Keratinocyte (primary cell): ENCODE measurements at regions not wholly inside any gene's neighbourhood (a gene's known extent, or its start where the extent isn't known, plus 50 kb on each side); places are given as distances from the start of the nearest gene placed in this dataset.

Experiments used
- DNase-seq: peaks from one replicate; pipeline ENCODE4 v3.0.0-alpha.2; 2011; ENCODE audit warnings: low read depth, missing footprints, low spot score
- FAIRE-seq: peaks from 2 replicates; lab custom pipeline; 2011; peaks lifted over from hg19 to GRCh38; lab: Jason Lieb, UNC
- H2AFZ ChIP-seq: 2 replicates; pipeline ENCODE4 v1.6.0; 2012; ENCODE audit warnings: low read length, control low read depth, inconsistent platforms; ENCODE audit not compliant: control insufficient read depth
- H3K27ac ChIP-seq: 2 replicates; pipeline ENCODE4 v1.5.1; 2011; ENCODE audit warnings: low read length; ENCODE audit not compliant: control insufficient read depth, insufficient read depth
- H3K27me3 ChIP-seq: 3 replicates; pipeline ENCODE4 v1.6.0; 2011; ENCODE audit warnings: low read length; ENCODE audit not compliant: control insufficient read depth, insufficient read depth; ENCODE audit errors: extremely low read depth
- H3K36me3 ChIP-seq, 2 experiments: 2 replicates in 1 of 2; 3 replicates in 1 of 2; pipeline ENCODE4 v1.5.1; 2011; ENCODE audit warnings: low read length in 2 of 2, mild to moderate bottlenecking in 1 of 2; ENCODE audit not compliant: control insufficient read depth in 2 of 2, insufficient read depth in 2 of 2; ENCODE audit errors: extremely low read depth in 1 of 2
- H3K4me1 ChIP-seq: 3 replicates; pipeline ENCODE4 v1.5.1; 2011; ENCODE audit warnings: low read length; ENCODE audit not compliant: control insufficient read depth, insufficient read depth; ENCODE audit errors: extremely low read depth
- H3K4me2 ChIP-seq: 3 replicates; pipeline ENCODE4 v1.6.0; 2011; ENCODE audit warnings: low read depth, low read length; ENCODE audit not compliant: control insufficient read depth, insufficient read depth; ENCODE audit errors: extremely low read depth
- H3K4me3 ChIP-seq, 3 experiments: fragments of 200-600 bp in 1 of 3; sonication (generic) in 1 of 3; 2 replicates in 2 of 3; 3 replicates in 1 of 3; pipeline ENCODE4 v1.5.1; 2011 to 2016; ENCODE audit warnings: low read length in 3 of 3, mild to moderate bottlenecking in 3 of 3, control low read depth in 2 of 3, inconsistent platforms in 1 of 3, low read depth in 1 of 3, mixed read lengths in 1 of 3, mixed run types in 1 of 3, moderate library complexity in 1 of 3; ENCODE audit not compliant: control insufficient read depth in 2 of 3, insufficient read depth in 2 of 3; ENCODE audit errors: extremely low read depth in 1 of 3
- H3K79me2 ChIP-seq: 2 replicates; pipeline ENCODE4 v1.6.0; 2012; ENCODE audit warnings: low read length; ENCODE audit not compliant: control insufficient read depth, insufficient read depth
- H3K9ac ChIP-seq: 3 replicates; pipeline ENCODE4 v1.6.0; 2011; ENCODE audit warnings: low read length; ENCODE audit not compliant: control insufficient read depth, insufficient read depth; ENCODE audit errors: extremely low read depth
- H3K9me1 ChIP-seq: 3 replicates; pipeline ENCODE4 v1.6.0; 2011; ENCODE audit warnings: low read length; ENCODE audit not compliant: control insufficient read depth, insufficient read depth; ENCODE audit errors: extremely low read depth
- H3K9me3 ChIP-seq: 2 replicates; pipeline ENCODE4 v1.5.1; 2012; ENCODE audit warnings: low read depth, low read length; ENCODE audit not compliant: control insufficient read depth
- H4K20me1 ChIP-seq: 3 replicates; pipeline ENCODE4 v1.6.0; 2011; ENCODE audit warnings: low read length; ENCODE audit not compliant: control insufficient read depth, insufficient read depth; ENCODE audit errors: extremely low read depth
- EZH2 ChIP-seq: IDR thresholded peaks from one replicate; pipeline ENCODE4 v1.6.1; 2012; ENCODE audit warnings: inconsistent platforms, mild to moderate bottlenecking, low read length, moderate library complexity
- dilution Hi-C: fragments of 300-500 bp; cut with MboI; formaldehyde crosslinking; loops from one replicate; pipeline ENCODE4 v1.7.0; 2020; ENCODE audit warnings: low sequenced_read_pairs; ENCODE audit not compliant: extremely low pct_ligation_motif_present
- TF ChIP-seq, protein P1 (sequence below), 3 experiments: IDR thresholded peaks in 1 of 3; conservative IDR thresholded peaks in 1 of 3; optimal IDR thresholded peaks in 1 of 3; 2 replicates in 2 of 3; 3 replicates in 1 of 3; pipeline versions ENCODE3 to v1.5.1; 2011; ENCODE audit warnings: low read length in 3 of 3, mild to moderate bottlenecking in 3 of 3, moderate library complexity in 2 of 3, control low read depth in 1 of 3, inconsistent platforms in 1 of 3; ENCODE audit not compliant: insufficient read depth in 2 of 3; ENCODE audit errors: extremely low read depth in 1 of 3

DNA sequence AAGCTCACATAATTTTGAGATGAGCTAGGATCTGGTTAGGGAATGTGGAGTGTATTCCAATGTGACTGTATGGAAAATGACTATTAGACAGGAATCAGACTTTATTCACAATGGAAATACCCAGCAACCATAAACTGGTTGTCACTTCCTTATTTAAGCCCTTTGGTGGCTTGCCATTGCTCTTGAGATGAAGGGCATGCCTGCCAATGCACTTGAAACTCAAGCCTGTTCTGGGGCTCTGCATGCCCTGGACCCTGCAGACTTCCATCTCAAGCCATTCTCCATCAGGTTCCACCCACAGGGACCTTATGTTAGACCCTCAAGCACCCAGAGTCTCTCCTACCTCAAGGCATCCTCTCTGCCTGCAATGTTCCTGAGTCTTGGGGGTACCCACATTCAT lies 145.5 kb downstream of the MPP7 start:
- H2AFZ ChIP-seq = no peak overlapping the region
- TF ChIP-seq EZH2 = no peak
- TF ChIP-seq, protein P1, sequence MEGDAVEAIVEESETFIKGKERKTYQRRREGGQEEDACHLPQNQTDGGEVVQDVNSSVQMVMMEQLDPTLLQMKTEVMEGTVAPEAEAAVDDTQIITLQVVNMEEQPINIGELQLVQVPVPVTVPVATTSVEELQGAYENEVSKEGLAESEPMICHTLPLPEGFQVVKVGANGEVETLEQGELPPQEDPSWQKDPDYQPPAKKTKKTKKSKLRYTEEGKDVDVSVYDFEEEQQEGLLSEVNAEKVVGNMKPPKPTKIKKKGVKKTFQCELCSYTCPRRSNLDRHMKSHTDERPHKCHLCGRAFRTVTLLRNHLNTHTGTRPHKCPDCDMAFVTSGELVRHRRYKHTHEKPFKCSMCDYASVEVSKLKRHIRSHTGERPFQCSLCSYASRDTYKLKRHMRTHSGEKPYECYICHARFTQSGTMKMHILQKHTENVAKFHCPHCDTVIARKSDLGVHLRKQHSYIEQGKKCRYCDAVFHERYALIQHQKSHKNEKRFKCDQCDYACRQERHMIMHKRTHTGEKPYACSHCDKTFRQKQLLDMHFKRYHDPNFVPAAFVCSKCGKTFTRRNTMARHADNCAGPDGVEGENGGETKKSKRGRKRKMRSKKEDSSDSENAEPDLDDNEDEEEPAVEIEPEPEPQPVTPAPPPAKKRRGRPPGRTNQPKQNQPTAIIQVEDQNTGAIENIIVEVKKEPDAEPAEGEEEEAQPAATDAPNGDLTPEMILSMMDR (optimal IDR thresholded peaks at IDR 0.05 in 1 of 3, IDR thresholded peaks at IDR 0.05 in 1 of 3, conservative IDR thresholded peaks at IDR 0.05 in 1 of 3; ENCODE audit: extremely low read depth in 1 of 3, insufficient read depth in 2 of 3, low read length in 3 of 3) = no peak
- no peak overlapping the region for H3K27ac ChIP-seq
- H3K9ac ChIP-seq = no peak overlapping the region
- H3K4me1 ChIP-seq = no peaks in the 10 kb centered on the region
- no peak overlapping the region for H3K4me3 ChIP-seq
- H3K9me1 ChIP-seq = no peaks in the 10 kb centered on the region
- DNase-seq (no peak), FAIRE-seq (no peak)
- no peak overlapping the region for H3K4me2 ChIP-seq
- H3K79me2 ChIP-seq = no peaks in the 10 kb centered on the region
- no peaks in the 10 kb centered on the region for H3K36me3 ChIP-seq
- dilution Hi-C loops = no loop called here
- no peaks in the 10 kb centered on the region for H3K9me3 ChIP-seq
- no peaks in the 10 kb centered on the region for H4K20me1 ChIP-seq
- no peaks in the 10 kb centered on the region for H3K27me3 ChIP-seq

DNA sequence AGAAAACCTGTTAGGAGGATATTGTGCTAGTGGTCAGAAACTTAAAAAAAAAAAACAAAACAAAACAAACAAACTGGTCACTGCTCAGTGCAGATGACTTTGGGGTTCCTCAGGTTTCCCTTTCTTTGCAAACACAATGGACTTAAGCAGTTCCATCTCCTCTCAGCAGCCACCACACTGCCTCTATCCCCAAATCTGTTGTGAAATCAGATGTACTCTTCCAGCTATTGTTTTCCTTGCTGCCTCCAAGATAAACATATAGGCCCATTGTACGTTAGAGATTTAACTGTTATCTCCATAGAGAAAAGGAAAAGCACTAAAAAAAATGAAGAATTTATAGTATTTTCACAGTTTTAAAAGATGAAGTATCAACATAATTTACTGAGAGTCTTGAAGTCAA lies 147.1 kb downstream of the MPP7 start:
- dilution Hi-C loops = no loop called here
- no peaks in the 10 kb centered on the region for H3K9me1 ChIP-seq
- no peaks in the 10 kb centered on the region for H4K20me1 ChIP-seq
- no peak overlapping the region for H3K4me2 ChIP-seq
- H2AFZ ChIP-seq = no peak overlapping the region
- no peaks in the 10 kb centered on the region for H3K4me1 ChIP-seq
- no peak overlapping the region for H3K27ac ChIP-seq
- no peaks in the 10 kb centered on the region for H3K36me3 ChIP-seq
- no peaks in the 10 kb centered on the region for H3K79me2 ChIP-seq
- H3K9ac ChIP-seq = no peak overlapping the region
- no peaks in the 10 kb centered on the region for H3K9me3 ChIP-seq
- no peak for TF ChIP-seq EZH2
- TF ChIP-seq, protein P1 (optimal IDR thresholded peaks at IDR 0.05 in 1 of 3, IDR thresholded peaks at IDR 0.05 in 1 of 3, conservative IDR thresholded peaks at IDR 0.05 in 1 of 3; ENCODE audit: extremely low read depth in 1 of 3, insufficient read depth in 2 of 3, low read length in 3 of 3) = no peak
- FAIRE-seq (no peak), DNase-seq (no peak)
- no peaks in the 10 kb centered on the region for H3K27me3 ChIP-seq
- no peak overlapping the region for H3K4me3 ChIP-seq
